ENCODE measurements at regions not wholly inside any gene's neighbourhood (a gene's known extent, or its start where the extent isn't known, plus 50 kb on each side); places are given as distances from the start of the nearest gene placed in this dataset.

DNA sequence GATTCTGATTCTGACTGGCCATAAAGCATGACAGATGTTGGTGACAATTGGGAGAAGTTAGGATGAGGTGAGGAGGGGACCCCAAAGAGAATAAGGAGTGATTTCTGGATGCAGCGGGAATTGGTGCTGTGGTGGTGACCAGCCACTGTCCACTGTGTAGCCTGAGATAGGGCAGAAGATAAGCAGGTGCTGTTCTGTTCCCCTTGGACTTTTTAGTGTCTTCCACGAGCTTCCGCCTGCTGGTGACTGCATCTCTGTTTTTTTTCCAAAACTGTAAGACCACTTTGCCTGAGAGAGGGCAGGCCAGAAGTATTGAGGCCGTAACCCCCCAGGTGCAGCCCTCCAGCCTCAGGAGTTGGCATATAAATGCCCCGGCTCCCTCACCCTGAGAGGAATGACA is 161.2 kb upstream of the MYL2 start (continued):
- TF ChIP-seq, protein P1, sequence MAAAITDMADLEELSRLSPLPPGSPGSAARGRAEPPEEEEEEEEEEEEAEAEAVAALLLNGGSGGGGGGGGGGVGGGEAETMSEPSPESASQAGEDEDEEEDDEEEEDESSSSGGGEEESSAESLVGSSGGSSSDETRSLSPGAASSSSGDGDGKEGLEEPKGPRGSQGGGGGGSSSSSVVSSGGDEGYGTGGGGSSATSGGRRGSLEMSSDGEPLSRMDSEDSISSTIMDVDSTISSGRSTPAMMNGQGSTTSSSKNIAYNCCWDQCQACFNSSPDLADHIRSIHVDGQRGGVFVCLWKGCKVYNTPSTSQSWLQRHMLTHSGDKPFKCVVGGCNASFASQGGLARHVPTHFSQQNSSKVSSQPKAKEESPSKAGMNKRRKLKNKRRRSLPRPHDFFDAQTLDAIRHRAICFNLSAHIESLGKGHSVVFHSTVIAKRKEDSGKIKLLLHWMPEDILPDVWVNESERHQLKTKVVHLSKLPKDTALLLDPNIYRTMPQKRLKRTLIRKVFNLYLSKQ (tag by site-specific recombination; IDR thresholded peaks at IDR 0.05; ENCODE audit: borderline replicate concordance) = no peak
- no peak for TF ChIP-seq ZNF423 (tag by site-specific recombination; IDR thresholded peaks at IDR 0.05)
- no peak for TF ChIP-seq TCF7L2 (IDR thresholded peaks at IDR 0.05; ENCODE audit: borderline replicate concordance, low read depth, low read length)

DNA sequence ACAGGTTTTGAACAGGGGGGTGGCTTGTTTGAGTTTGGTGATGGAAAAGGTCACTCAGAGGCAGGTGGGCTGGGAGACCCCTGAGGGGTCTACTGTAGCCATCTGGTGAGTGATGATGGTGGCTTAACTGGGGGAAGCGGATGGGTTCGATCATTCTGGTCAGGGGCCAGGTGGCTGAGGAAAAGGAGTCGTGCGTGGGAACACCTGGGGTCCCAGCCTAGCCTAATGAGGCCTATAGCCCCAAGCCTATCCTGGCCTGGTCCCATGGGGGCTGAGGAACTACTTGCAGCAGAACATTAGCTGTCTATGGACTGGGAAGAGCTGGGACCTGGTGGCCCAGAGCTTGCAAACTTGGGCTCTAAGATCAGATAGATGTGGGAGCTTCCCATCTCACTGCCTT is 158.4 kb upstream of the MYL2 start:
- H3K27ac ChIP-seq (ENCODE audit: extremely low read depth, low read depth, low read length) = no peak overlapping the region
- CTCF ChIA-PET = interaction anchor here (1.1 kb wide), 1 partner anchor 220 kb away, joined by 7 read pairs; no protein-coding TSS in a partner anchor
- POLR2A ChIA-PET = no interaction called here

More for the DNA sequence above, 158.4 kb upstream of the MYL2 start:
- peaks cover 2% of the 10 kb centered on the region; the same call in 1 of the 2 replicates for H3K4me1 ChIP-seq (ENCODE audit: control insufficient read depth, insufficient read depth, low read length)
- no peak overlapping the region for H3K4me3 ChIP-seq (ENCODE audit: low read depth, low read length)
- H3K36me3 ChIP-seq (ENCODE audit: control insufficient read depth in 2 of 2, insufficient read depth in 1 of 2, low read length in 2 of 2) = no peaks in the 10 kb centered on the region
- TF ChIP-seq, protein P2, sequence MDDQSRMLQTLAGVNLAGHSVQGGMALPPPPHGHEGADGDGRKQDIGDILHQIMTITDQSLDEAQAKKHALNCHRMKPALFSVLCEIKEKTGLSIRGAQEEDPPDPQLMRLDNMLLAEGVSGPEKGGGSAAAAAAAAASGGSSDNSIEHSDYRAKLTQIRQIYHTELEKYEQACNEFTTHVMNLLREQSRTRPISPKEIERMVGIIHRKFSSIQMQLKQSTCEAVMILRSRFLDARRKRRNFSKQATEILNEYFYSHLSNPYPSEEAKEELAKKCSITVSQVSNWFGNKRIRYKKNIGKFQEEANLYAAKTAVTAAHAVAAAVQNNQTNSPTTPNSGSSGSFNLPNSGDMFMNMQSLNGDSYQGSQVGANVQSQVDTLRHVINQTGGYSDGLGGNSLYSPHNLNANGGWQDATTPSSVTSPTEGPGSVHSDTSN (CRISPR knock-in tag; IDR thresholded peaks at IDR 0.05) = no peak
- TF ChIP-seq, protein P3, sequence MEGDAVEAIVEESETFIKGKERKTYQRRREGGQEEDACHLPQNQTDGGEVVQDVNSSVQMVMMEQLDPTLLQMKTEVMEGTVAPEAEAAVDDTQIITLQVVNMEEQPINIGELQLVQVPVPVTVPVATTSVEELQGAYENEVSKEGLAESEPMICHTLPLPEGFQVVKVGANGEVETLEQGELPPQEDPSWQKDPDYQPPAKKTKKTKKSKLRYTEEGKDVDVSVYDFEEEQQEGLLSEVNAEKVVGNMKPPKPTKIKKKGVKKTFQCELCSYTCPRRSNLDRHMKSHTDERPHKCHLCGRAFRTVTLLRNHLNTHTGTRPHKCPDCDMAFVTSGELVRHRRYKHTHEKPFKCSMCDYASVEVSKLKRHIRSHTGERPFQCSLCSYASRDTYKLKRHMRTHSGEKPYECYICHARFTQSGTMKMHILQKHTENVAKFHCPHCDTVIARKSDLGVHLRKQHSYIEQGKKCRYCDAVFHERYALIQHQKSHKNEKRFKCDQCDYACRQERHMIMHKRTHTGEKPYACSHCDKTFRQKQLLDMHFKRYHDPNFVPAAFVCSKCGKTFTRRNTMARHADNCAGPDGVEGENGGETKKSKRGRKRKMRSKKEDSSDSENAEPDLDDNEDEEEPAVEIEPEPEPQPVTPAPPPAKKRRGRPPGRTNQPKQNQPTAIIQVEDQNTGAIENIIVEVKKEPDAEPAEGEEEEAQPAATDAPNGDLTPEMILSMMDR (tag by site-specific recombination; IDR thresholded peaks at IDR 0.05) = no peak
- TF ChIP-seq, protein P4, sequence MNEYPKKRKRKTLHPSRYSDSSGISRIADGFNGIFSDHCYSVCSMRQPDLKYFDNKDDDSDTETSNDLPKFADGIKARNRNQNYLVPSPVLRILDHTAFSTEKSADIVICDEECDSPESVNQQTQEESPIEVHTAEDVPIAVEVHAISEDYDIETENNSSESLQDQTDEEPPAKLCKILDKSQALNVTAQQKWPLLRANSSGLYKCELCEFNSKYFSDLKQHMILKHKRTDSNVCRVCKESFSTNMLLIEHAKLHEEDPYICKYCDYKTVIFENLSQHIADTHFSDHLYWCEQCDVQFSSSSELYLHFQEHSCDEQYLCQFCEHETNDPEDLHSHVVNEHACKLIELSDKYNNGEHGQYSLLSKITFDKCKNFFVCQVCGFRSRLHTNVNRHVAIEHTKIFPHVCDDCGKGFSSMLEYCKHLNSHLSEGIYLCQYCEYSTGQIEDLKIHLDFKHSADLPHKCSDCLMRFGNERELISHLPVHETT (tag by site-specific recombination; IDR thresholded peaks at IDR 0.05) = no peak
- TF ChIP-seq ZBTB48 (tag by site-specific recombination; IDR thresholded peaks at IDR 0.05) (no peak), SCRT2 (tag by site-specific recombination; IDR thresholded peaks at IDR 0.05) (no peak), ZNF658 (tag by site-specific recombination; IDR thresholded peaks at IDR 0.05) (no peak), ZNF341 (tag by site-specific recombination; IDR thresholded peaks at IDR 0.05; ENCODE audit: low read depth) (no peak), RBAK (tag by site-specific recombination; IDR thresholded peaks at IDR 0.05) (no peak), ZNF350 (tag by site-specific recombination; IDR thresholded peaks at IDR 0.05) (no peak), ZNF585B (tag by site-specific recombination; IDR thresholded peaks at IDR 0.05) (no peak), REPIN1 (tag by site-specific recombination; IDR thresholded peaks at IDR 0.05; ENCODE audit: low read depth) (no peak), YY2 (tag by site-specific recombination; IDR thresholded peaks at IDR 0.05) (no peak), ZNF514 (tag by site-specific recombination; IDR thresholded peaks at IDR 0.05) (no peak), ZFP3 (tag by site-specific recombination; IDR thresholded peaks at IDR 0.05; ENCODE audit: low read depth) (no peak), KLF16 (tag by site-specific recombination; IDR thresholded peaks at IDR 0.05) (no peak), KLF10 (tag by site-specific recombination; IDR thresholded peaks at IDR 0.05) (no peak), ZNF132 (tag by site-specific recombination; IDR thresholded peaks at IDR 0.05; ENCODE audit: borderline replicate concordance) (no peak), ZNF664 (tag by site-specific recombination; IDR thresholded peaks at IDR 0.05) (no peak)
- TF ChIP-seq, protein P5, sequence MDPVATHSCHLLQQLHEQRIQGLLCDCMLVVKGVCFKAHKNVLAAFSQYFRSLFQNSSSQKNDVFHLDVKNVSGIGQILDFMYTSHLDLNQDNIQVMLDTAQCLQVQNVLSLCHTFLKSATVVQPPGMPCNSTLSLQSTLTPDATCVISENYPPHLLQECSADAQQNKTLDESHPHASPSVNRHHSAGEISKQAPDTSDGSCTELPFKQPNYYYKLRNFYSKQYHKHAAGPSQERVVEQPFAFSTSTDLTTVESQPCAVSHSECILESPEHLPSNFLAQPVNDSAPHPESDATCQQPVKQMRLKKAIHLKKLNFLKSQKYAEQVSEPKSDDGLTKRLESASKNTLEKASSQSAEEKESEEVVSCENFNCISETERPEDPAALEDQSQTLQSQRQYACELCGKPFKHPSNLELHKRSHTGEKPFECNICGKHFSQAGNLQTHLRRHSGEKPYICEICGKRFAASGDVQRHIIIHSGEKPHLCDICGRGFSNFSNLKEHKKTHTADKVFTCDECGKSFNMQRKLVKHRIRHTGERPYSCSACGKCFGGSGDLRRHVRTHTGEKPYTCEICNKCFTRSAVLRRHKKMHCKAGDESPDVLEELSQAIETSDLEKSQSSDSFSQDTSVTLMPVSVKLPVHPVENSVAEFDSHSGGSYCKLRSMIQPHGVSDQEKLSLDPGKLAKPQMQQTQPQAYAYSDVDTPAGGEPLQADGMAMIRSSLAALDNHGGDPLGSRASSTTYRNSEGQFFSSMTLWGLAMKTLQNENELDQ (tag by site-specific recombination; IDR thresholded peaks at IDR 0.05; ENCODE audit: low read depth) = no peak
- H3K9me3 ChIP-seq (ENCODE audit: control insufficient read depth, insufficient read depth, low read depth, low read length) = no peaks in the 10 kb centered on the region

All from HEK293 (cell line).